ENCODE measurements at regions not wholly inside any gene's neighbourhood (a gene's known extent, or its start where the extent isn't known, plus 50 kb on each side); places are given as distances from the start of the nearest gene placed in this dataset.
"Not testable (repeated sequence)": the region's sequence is repeated elsewhere in the genome, so short reads cannot be mapped to it uniquely, and the experiment has no call there.

DNA sequence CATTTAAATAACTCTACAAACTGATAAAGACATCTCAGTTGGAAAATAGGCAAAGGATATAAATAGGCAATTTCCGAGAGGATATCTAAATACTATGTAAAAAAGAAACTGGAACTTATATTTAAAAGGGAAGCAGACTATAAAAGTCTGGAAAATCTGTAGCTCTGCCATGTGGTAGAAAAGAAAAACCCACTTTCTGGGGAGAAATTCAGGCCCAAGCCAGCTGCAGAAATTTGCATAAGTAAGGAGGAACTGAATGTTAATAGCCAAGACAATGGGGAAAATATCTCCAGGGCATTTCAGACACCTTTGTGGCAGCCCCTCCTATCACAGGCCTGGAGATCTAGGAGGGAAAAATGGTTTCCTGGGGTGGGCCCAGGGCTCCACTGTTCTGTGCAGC lies 97.8 kb upstream of the ZBED5 start:
- DNase-seq (ENCODE audit: low read depth, low spot score) = no peak

DNA sequence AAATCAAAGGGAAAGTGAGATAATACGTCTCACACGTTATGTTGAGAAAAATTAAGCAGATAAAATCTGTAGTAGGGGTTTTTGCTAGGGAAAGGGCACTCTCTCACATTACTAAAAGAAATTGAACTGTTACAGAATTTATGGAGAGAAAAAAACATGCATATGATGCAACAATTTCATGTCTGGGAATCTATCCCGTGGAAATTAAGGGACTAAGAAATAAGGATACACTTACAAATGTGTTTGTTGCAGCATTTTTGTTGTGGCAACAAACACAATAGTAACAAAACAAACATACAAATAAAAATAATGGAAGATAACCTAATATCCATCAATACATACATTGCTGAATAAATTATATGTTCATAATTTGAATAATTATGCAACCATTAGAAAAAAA lies 96.3 kb upstream of the ZBED5 start:
- no peak for DNase-seq (ENCODE audit: low read depth, low spot score)

DNA sequence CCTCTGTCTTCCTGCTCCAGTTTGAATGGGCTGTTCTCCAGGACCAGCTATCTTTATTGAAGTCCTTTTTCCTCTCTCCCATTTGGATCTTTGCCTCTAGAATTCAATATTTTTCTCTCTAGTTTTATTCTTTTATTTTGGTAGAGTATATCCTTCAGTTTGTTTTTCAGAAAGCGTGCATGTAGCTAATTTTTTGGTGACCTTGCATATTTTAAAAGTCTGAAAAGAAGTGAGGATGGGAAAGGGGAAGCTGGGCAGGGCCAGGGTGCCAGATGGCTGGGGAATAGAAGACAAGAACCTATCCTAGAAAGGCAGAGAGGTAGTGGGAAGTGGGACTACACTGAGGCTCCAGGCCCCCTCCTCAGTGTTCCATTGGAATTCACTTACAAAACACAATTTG lies 95.0 kb upstream of the ZBED5 start:
- DNase-seq (ENCODE audit: low read depth, low spot score) = no peak

DNA sequence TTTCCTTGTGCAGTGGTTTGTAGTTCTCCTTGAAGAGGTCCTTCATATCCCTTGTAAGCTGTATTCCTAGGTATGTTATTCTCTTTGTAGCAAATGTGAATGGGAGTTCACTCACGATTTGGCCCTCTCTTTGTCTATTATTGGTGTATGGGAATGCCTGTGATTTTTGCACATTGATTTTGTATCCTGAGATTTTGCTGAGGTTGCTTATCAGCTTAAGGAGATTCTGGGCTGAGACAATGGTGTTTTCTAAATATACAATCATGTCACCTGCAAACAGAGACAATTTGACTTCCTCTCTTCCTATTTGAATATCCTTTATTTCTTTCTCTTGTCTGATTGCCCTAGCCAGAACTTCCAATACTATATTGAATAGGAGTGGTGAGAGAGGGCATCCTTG lies 90.1 kb upstream of the ZBED5 start:
- DNase-seq (ENCODE audit: low read depth, low spot score) = not testable (repeated sequence)

DNA sequence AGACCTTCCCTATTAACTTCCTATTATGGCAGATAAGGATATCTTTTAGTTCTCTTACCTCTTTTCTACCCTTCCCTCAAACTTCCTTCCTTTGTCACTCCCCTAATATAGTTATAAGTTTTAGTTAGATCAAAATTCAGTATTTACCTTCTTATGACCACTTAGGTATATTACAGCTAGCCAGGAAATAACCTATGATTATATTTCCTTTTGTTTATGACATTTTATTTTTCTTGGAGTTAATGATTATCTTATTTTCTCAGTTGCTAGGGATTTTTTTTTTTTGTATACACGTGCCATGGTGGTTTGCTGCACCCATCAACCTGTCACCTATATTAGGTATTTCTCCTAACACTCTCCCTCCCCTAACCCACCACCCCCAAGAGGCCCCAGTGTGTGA lies 88.2 kb upstream of the ZBED5 start:
- DNase-seq (ENCODE audit: low read depth, low spot score) = no peak

- DNase-seq (ENCODE audit: low read depth, low spot score) = no peak
Measured at GRCh38 chr11:10945196-10945595, 87.3 kb upstream of the ZBED5 start.

DNA sequence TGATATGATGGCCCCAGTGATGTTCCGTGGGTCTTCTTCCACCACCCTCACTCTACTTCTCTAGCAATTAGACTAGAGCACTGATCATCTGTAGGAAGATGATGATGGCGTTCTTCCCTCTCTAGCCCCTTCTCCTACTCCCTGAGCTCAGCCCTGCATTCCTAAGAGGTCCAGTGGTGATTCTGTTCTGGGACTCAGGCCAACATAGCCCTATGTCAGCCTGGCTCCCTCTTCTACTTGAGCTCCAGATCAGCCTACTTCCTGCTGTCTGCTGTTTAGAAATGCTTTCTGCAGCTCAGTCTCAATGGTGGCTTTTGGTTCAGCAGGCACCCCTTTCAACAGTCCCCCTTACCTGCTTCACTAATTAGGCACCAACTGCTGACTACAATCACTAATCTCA lies 86.1 kb upstream of the ZBED5 start:
- DNase-seq (ENCODE audit: low read depth, low spot score) = no peak

GRCh38 chr11:10942620-10943019 lies 84.8 kb upstream of the ZBED5 start:
- DNase-seq (ENCODE audit: low read depth, low spot score) = no peak

GRCh38 chr11:10941871-10942270 lies 84.0 kb upstream of the ZBED5 start:
- DNase-seq (ENCODE audit: low read depth, low spot score) = no peak

DNA sequence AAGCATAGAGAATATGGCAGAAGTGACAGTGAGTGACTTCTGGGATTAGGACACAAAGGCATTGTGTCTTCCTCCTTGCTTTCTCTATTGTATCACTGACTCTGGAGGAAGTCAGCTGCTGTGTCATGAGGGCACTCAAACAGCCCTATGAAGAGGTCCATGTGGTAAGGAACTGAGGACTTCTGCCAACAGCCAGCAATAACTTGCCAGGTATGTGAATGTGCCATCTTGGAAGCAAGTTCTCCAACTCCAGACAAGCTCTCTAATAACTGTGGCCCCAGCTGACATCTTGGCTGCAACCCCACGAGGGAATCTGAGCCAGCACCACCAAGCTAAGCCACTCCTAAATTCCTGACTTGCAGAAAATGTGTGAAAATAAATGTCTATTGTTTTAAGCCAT lies 83.6 kb upstream of the ZBED5 start:
- no peak for DNase-seq (ENCODE audit: low read depth, low spot score)

GRCh38 chr11:10938650-10939387 lies 81.0 kb upstream of the ZBED5 start:
- no peak for DNase-seq (ENCODE audit: low read depth, low spot score)

- no peak for DNase-seq (ENCODE audit: low read depth, low spot score)
Measured at GRCh38 chr11:10938231-10938630, 80.4 kb upstream of the ZBED5 start.

DNA sequence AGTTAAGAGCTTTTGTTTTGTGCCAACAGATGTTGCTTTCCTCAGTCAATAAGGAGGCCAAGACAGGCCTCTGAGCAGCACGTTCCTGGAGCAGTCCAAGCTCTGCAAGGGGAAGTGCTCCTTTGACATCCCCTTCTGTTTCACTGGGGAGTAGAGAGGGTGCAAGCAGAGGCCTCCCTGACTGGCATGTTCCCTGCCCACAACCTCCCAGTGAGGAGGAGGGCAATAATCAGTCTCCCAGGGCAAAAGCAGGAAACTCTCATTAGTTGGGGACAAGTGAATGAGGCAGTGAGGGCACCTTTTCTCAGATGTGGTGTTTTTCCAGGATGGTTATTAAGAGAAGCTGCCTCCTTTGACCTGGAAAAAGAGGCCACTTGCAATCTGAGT lies 79.5 kb upstream of the ZBED5 start:
- no peak for DNase-seq (ENCODE audit: low read depth, low spot score)

- DNase-seq (ENCODE audit: low read depth, low spot score) = no peak
Measured at GRCh38 chr11:10936626-10937384, 79.0 kb upstream of the ZBED5 start.

DNA sequence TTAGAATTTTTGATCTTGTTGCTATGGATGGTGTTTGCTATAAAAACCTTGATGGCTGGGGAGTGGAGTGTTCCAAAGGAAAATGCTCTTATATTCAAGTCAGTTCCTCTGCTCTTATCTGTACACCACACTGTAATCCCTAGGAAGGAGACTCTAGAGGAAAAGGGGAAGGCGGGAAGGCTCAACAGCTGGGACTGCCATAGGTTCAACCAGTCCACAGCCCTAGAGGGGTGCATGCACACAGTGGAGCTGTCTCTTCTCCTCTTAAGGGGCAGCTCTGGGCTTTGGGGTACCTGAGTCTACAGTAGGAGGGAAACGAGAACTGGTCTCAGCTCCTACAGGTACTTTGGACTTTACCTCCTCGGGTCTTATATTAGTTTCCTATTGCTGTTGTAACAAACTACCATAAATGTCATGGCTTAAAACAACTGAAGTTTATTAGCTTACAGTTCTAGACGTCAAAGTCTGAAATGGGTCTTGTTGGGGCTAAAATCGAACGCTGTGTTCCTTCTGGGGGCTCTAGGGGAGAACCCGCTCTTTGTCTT lies 77.2 kb upstream of the ZBED5 start:
- no peak for DNase-seq (ENCODE audit: low read depth, low spot score)

DNA sequence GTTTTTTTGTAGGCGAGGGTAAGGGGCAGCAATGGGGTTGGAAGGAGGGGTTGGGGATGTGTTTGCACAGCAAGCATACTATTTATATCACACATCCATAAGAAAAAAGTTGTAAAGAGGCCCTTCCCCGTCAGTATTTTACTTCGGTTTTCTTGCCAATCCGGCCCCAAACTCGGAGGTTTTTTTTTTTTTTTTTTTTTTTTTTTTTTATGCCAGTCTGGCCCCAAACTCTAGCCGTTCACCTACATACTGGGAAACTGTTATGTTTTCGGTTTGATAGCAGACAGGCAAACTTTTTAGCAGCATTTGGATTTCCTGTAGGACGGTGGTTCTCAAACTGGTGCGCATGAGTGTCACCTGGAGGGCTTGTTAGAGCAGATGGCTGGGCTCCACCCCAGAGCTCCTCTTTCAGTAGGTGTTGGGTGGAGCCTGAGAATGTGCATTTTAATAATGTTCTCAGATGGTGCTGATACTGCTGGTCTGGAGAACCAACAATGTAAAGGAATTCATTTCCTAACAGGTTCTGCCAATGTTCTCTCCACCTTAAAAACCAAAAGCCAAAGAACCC lies 76.5 kb upstream of the ZBED5 start:
- DNase-seq (ENCODE audit: low read depth, low spot score) = no peak

DNA sequence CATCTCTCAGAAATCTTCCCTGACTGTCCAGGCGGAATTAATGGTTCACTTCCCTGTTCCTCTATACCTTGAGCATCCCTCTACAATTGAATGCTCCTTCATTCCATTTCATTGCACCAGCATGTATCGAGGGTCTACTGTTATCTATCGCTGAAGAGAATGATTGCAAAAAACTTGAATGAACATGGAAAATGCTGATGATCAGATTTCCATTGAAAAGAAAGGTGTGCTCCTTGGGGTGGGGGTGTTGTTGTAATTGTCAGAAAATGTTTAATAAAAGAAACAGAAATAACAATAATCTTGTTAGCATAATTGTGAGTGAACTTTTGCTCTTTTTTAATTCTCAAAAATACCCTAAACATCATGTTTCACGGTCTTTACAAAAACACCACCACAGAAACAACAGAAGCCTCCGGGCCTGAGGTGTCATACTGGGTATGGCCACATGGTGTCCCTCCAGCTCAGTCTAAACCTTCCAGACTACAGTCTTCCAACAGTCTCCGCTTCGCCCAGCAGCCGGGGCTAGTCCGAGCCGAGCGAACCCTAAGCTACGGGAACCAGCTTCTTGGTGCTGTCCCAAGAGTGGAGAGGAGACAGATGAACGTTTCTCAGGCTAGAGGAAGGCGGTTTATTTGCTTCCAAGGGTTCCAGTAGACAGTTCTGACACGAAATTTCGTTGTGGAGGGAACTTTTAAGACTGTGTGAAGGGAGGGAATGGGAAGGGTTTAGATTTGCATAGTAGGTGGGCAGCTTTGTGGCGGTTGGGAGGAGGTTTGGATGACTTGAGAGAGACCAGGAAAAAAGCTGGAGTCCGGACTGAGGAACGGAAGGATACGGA lies 75.8 kb upstream of the ZBED5 start:
- peak; percentile 76 for DNase-seq (ENCODE audit: low read depth, low spot score)

DNA sequence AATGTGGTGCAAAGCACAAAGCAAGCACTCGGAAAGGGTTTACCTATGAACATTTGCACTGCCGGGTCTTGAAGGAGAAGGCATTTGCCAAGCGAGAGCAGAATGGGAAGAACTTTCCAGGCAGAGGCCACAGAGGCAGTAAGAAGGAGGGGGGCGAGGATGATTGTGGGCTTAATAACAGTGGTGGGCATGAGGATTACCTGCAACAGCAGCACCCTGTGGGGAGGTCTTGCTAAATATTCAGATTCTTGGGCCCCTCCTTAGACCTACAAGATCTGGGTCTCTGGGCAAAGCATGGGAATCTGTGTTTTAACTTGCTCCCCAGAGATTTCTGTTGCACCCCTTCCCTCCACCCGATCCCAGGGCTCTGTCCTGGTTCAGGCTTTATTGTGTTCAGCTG lies 75.1 kb upstream of the ZBED5 start:
- DNase-seq (ENCODE audit: low read depth, low spot score) = no peak

GRCh38 chr11:10931761-10932670 lies 74.2 kb upstream of the ZBED5 start:
- no peak for DNase-seq (ENCODE audit: low read depth, low spot score)

DNA sequence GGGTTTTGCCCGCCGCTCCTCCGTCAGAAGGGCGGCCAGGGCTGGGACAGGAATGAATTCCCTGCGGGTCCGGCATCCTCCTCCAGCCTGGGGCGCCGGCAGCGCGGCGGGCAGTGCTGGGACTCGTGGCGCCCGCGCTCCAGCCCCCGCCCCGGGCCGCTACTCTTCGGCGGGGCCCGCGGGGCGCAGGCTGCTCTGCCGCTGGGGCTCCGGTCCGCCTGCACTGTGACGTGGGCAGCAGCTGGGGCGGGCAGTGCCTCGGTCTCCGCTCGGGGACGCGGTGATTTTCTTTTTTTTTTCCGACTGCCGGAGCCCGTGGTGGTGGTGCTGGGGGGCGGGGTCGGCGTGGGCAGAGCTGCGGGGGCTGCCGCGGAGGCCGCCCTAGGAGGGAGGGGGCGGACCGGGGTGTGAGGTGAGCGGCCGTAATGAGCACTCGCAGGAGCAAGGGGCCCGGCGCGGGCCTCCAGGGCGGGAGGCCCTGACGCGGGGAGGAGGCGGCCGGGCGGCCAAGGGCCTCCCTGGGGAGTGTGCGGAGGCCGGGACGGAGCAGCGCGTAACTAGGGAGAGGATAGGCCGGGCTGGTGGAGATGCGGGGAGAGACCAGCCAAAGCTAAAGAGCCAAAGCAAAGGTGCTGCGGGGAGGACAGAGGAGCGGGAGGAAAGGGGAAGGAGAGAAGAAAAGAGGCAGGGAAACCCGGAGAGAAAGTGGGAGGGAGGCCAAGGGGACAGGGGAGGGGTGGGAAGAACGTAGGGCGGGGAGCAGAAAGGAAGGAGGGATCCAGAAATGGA lies 73.3 kb upstream of the ZBED5 start:
- DNase-seq (ENCODE audit: low read depth, low spot score) = peak; percentile 47

All from brain pericyte (primary cell).